ENCODE measurements at regions not wholly inside any gene's neighbourhood (a gene's known extent, or its start where the extent isn't known, plus 50 kb on each side); places are given as distances from the start of the nearest gene placed in this dataset.

DNA sequence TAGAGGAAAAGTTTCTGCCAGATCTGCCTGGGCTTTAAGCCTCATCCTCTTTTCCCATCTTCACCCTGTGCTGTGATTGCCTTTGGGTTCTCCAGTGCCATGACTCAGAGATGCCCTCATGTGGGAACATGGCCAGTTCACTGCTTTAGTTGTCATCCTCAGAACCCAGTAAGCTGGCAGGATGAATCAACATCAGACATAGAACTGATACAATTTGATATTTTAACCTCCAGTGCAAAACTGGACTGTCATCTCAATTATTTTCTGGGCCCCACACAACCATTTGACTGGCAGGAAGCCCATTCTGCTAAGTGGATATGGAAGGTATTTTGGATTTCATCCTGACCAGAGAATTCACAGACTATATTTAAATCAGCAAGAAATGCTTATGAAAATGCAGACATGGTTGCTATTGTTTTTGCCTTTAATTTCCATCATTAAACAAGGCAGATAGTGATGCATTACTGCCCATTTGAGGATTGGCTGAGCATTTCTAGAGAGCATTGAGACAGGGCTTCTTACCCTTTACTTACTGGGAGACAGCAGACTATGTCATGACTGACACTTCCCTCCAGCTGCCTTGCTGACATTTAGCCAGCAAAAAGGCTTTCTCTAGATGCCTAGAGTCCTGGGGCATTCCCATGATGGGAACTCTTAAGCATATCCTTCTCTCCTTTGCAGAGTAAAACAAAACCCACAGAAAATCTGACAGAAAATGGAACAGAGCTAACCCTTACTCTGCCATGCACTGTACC lies 327.1 kb upstream of the MTNR1B start:
- H3K4me2 ChIP-seq (ENCODE audit: extremely low read depth, insufficient read depth, low read length), result no peak overlapping the region
- H3K9me3 ChIP-seq (ENCODE audit: control insufficient read depth, insufficient read depth, low read depth, low read length), result no peaks in the 10 kb centered on the region
- H2AFZ ChIP-seq (ENCODE audit: low read length), result no peak overlapping the region
- H3K79me2 ChIP-seq (ENCODE audit: control insufficient read depth, insufficient read depth, low read length), result no peaks in the 10 kb centered on the region
- peak in 1 of 2 donors; percentile 9 for DNase-seq (ENCODE audit: low read depth in 2 of 2)
- H3K27ac ChIP-seq (ENCODE audit: insufficient read depth, low read length), result no peak overlapping the region
- H3K36me3 ChIP-seq (ENCODE audit: control insufficient read depth, insufficient read depth, low read length), result no peaks in the 10 kb centered on the region
- H3K27me3 ChIP-seq (ENCODE audit: control insufficient read depth, insufficient read depth, low read length), result no peaks in the 10 kb centered on the region
- H3K4me1 ChIP-seq (ENCODE audit: control insufficient read depth, extremely low read depth, insufficient read depth, low read length), result no peaks in the 10 kb centered on the region
- H3K4me3 ChIP-seq (replicated peaks in 1 of 4; ENCODE audit: control extremely low read depth in 1 of 4, insufficient read depth in 1 of 4, low read depth in 3 of 4, low read length in 4 of 4), result no peak overlapping the region
- TF ChIP-seq, protein P1, sequence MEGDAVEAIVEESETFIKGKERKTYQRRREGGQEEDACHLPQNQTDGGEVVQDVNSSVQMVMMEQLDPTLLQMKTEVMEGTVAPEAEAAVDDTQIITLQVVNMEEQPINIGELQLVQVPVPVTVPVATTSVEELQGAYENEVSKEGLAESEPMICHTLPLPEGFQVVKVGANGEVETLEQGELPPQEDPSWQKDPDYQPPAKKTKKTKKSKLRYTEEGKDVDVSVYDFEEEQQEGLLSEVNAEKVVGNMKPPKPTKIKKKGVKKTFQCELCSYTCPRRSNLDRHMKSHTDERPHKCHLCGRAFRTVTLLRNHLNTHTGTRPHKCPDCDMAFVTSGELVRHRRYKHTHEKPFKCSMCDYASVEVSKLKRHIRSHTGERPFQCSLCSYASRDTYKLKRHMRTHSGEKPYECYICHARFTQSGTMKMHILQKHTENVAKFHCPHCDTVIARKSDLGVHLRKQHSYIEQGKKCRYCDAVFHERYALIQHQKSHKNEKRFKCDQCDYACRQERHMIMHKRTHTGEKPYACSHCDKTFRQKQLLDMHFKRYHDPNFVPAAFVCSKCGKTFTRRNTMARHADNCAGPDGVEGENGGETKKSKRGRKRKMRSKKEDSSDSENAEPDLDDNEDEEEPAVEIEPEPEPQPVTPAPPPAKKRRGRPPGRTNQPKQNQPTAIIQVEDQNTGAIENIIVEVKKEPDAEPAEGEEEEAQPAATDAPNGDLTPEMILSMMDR (conservative IDR thresholded peaks at IDR 0.05 in 1 of 2, IDR thresholded peaks at IDR 0.05 in 1 of 2; ENCODE audit: low read depth in 1 of 2, low read length in 2 of 2), result no peak
- TF ChIP-seq EZH2 (IDR thresholded peaks at IDR 0.05; ENCODE audit: low read length, missing control alignments), result no peak
- H3K9ac ChIP-seq (ENCODE audit: insufficient read depth, low read length), result no peak overlapping the region
- H4K20me1 ChIP-seq (ENCODE audit: control insufficient read depth, extremely low read depth, insufficient read depth, low read length), result no peaks in the 10 kb centered on the region

DNA sequence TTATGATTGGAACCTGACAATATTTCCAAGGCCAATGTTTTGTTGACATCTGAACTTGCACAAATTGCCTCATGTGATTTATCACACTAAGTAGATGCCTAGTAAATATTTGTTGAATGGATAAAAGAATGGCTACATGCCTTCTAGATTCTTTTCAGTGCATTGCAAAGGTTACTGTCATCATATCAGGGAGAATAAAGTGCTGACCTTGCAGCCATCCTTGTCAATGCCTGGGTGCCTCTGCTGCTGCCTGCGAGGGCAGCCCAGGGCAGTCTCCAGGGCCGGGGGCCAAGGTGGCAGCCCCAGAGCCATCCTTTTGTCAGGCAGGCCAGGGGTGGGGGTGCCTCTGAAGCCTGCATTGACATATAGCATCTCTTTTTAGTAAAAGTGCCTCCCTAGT lies 325.6 kb upstream of the MTNR1B start:
- Histone ChIP-seq H3K4me2 (ENCODE audit: extremely low read depth, insufficient read depth, low read length) (no peak overlapping the region), H3K27ac (ENCODE audit: insufficient read depth, low read length) (no peak overlapping the region), H3K36me3 (ENCODE audit: control insufficient read depth, insufficient read depth, low read length) (no peaks in the 10 kb centered on the region), H2AFZ (ENCODE audit: low read length) (no peak overlapping the region), H4K20me1 (ENCODE audit: control insufficient read depth, extremely low read depth, insufficient read depth, low read length) (no peaks in the 10 kb centered on the region), H3K79me2 (ENCODE audit: control insufficient read depth, insufficient read depth, low read length) (no peaks in the 10 kb centered on the region), H3K4me1 (ENCODE audit: control insufficient read depth, extremely low read depth, insufficient read depth, low read length) (no peaks in the 10 kb centered on the region), H3K4me3 (replicated peaks in 1 of 4; ENCODE audit: control extremely low read depth in 1 of 4, insufficient read depth in 1 of 4, low read depth in 3 of 4, low read length in 4 of 4) (no peak overlapping the region), H3K9me3 (ENCODE audit: control insufficient read depth, insufficient read depth, low read depth, low read length) (no peaks in the 10 kb centered on the region), H3K9ac (ENCODE audit: insufficient read depth, low read length) (no peak overlapping the region), H3K27me3 (ENCODE audit: control insufficient read depth, insufficient read depth, low read length) (no peaks in the 10 kb centered on the region)
- no peak for TF ChIP-seq EZH2 (IDR thresholded peaks at IDR 0.05; ENCODE audit: low read length, missing control alignments)
- no peak for DNase-seq (ENCODE audit: low read depth in 2 of 2)

DNA sequence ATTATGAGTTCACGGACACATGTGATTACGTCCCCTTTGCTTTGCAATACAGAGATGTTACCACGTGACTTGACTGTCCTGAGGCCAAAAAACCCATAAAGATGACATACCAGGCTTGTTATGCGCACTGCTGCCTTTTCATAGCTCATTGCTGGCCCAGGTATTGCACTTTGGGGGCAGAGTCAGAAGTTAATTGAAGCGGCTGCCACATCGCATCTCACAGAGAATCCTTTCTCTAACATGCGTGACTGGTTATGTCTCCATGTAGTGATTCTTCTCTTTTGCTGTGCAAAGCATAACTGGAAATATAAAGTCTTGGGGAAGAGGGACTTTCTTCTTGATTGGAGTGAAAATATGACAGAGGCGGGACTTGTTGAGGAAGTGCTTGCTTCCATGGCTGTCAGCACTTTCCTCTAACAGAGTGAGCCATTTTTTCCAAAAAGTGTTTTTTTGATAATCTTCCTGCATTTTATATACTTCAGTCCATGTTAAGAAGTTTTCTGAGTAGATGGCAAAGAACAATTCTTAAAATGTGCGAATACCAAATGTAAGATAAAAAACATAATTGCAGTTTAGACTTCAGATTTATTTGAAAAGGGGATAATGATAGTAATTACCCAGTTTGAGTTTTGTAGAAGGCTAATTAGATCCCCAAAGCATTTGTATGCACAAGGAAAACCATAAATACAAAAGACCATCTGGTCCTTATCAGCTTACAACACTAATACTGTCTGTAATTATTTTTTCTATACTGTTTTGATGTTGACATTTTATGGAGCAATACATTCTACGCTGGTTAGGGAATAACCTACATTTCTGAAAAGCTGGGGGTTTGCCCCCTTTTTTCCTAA lies 324.6 kb upstream of the MTNR1B start:
- Histone ChIP-seq H3K4me1 (ENCODE audit: control insufficient read depth, extremely low read depth, insufficient read depth, low read length) (no peaks in the 10 kb centered on the region), H4K20me1 (ENCODE audit: control insufficient read depth, extremely low read depth, insufficient read depth, low read length) (no peaks in the 10 kb centered on the region), H3K27me3 (ENCODE audit: control insufficient read depth, insufficient read depth, low read length) (no peaks in the 10 kb centered on the region), H3K9ac (ENCODE audit: insufficient read depth, low read length) (no peak overlapping the region), H3K4me3 (replicated peaks in 1 of 4; ENCODE audit: control extremely low read depth in 1 of 4, insufficient read depth in 1 of 4, low read depth in 3 of 4, low read length in 4 of 4) (no peak overlapping the region), H3K27ac (ENCODE audit: insufficient read depth, low read length) (no peak overlapping the region), H3K36me3 (ENCODE audit: control insufficient read depth, insufficient read depth, low read length) (no peaks in the 10 kb centered on the region), H3K79me2 (ENCODE audit: control insufficient read depth, insufficient read depth, low read length) (no peaks in the 10 kb centered on the region), H3K9me3 (ENCODE audit: control insufficient read depth, insufficient read depth, low read depth, low read length) (no peaks in the 10 kb centered on the region), H2AFZ (ENCODE audit: low read length) (no peak overlapping the region), H3K4me2 (ENCODE audit: extremely low read depth, insufficient read depth, low read length) (no peak overlapping the region)
- TF ChIP-seq EZH2 (IDR thresholded peaks at IDR 0.05; ENCODE audit: low read length, missing control alignments), result no peak
- TF ChIP-seq, protein P1 (conservative IDR thresholded peaks at IDR 0.05 in 1 of 2, IDR thresholded peaks at IDR 0.05 in 1 of 2; ENCODE audit: low read depth in 1 of 2, low read length in 2 of 2), result no peak
- no peak for DNase-seq (ENCODE audit: low read depth in 2 of 2)
